ENCODE measurements at regions not wholly inside any gene's neighbourhood (a gene's known extent, or its start where the extent isn't known, plus 50 kb on each side); places are given as distances from the start of the nearest gene placed in this dataset.

DNA sequence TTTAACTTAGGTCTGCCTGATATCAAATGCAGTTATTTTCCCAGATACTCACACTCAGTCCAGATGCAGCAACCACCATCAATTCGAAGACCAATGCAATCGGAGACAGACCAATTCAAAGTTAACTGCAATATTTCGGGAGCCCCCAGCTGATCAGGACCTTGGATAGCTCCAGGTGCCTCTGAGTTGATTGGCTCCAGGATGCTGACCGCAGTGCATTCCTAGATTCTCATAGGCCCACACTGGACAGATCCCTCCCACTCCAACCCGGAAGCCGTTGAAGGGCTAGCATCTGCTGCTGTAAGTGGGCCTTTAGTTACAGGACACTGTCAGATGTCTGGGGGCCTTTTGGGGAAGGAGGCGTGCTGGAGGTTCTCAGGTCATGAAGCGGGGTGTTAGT lies 89.5 kb upstream of the ATP2B2 start (continued):
- TF ChIP-seq IKZF5 (CRISPR knock-in tag; IDR thresholded peaks at IDR 0.05) (0 out of 2 replicates have a peak, but pooled peaks have one; percentile 24), KLF16 (CRISPR knock-in tag; IDR thresholded peaks at IDR 0.05) (0 out of 4 replicates have a peak, but pooled peaks of 1 of the 2 experiments have one; percentile 52), ZMAT3 (CRISPR knock-in tag; conservative IDR thresholded peaks at IDR 0.05) (no peak), PPARG (CRISPR knock-in tag; conservative IDR thresholded peaks at IDR 0.05) (0 out of 2 replicates have a peak, but pooled peaks have one; percentile 37), SP140L (CRISPR knock-in tag; IDR thresholded peaks at IDR 0.05; ENCODE audit: borderline replicate concordance) (no peak), ZNF570 (CRISPR knock-in tag; IDR thresholded peaks at IDR 0.05; ENCODE audit: borderline replicate concordance) (no peak), IRF2 (CRISPR knock-in tag; IDR thresholded peaks at IDR 0.05) (0 out of 2 replicates have a peak, but pooled peaks have one; percentile 27), WIZ (CRISPR knock-in tag; IDR thresholded peaks at IDR 0.05) (peak; percentile 91; the same call in 1 of the 2 replicates), TBL1XR1 (IDR thresholded peaks at IDR 0.05; ENCODE audit: borderline replicate concordance, low read length, partially characterized antibody) (no peak), GATA4 (IDR thresholded peaks at IDR 0.05; ENCODE audit: borderline replicate concordance, low read depth) (no peak), ZBTB10 (CRISPR knock-in tag; IDR thresholded peaks at IDR 0.05; ENCODE audit: borderline replicate concordance) (no peak), ZNF781 (CRISPR knock-in tag; IDR thresholded peaks at IDR 0.05; ENCODE audit: borderline replicate concordance, not compliant biosample characterization) (peak; percentile 59), POGK (CRISPR knock-in tag; conservative IDR thresholded peaks at IDR 0.05) (no peak), SMAD9 (CRISPR knock-in tag; IDR thresholded peaks at IDR 0.05) (peak; percentile 81; the same call in 1 of the 2 replicates), ATF3 (CRISPR knock-in tag; IDR thresholded peaks at IDR 0.05) (0 out of 2 replicates have a peak, but pooled peaks have one; percentile 30), CREB1 (IDR thresholded peaks at IDR 0.05) (no peak), CREB1 (CRISPR knock-in tag; IDR thresholded peaks at IDR 0.05) (peak; percentile 38; the same call in 1 of the 2 replicates), ZNF33B (CRISPR knock-in tag; IDR thresholded peaks at IDR 0.05) (no peak)
- TF ChIP-seq, protein P1, sequence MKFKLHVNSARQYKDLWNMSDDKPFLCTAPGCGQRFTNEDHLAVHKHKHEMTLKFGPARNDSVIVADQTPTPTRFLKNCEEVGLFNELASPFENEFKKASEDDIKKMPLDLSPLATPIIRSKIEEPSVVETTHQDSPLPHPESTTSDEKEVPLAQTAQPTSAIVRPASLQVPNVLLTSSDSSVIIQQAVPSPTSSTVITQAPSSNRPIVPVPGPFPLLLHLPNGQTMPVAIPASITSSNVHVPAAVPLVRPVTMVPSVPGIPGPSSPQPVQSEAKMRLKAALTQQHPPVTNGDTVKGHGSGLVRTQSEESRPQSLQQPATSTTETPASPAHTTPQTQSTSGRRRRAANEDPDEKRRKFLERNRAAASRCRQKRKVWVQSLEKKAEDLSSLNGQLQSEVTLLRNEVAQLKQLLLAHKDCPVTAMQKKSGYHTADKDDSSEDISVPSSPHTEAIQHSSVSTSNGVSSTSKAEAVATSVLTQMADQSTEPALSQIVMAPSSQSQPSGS (CRISPR knock-in tag; IDR thresholded peaks at IDR 0.05): no peak
- TF ChIP-seq, protein P2, sequence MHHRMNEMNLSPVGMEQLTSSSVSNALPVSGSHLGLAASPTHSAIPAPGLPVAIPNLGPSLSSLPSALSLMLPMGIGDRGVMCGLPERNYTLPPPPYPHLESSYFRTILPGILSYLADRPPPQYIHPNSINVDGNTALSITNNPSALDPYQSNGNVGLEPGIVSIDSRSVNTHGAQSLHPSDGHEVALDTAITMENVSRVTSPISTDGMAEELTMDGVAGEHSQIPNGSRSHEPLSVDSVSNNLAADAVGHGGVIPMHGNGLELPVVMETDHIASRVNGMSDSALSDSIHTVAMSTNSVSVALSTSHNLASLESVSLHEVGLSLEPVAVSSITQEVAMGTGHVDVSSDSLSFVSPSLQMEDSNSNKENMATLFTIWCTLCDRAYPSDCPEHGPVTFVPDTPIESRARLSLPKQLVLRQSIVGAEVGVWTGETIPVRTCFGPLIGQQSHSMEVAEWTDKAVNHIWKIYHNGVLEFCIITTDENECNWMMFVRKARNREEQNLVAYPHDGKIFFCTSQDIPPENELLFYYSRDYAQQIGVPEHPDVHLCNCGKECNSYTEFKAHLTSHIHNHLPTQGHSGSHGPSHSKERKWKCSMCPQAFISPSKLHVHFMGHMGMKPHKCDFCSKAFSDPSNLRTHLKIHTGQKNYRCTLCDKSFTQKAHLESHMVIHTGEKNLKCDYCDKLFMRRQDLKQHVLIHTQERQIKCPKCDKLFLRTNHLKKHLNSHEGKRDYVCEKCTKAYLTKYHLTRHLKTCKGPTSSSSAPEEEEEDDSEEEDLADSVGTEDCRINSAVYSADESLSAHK (CRISPR knock-in tag; IDR thresholded peaks at IDR 0.05; ENCODE audit: borderline replicate concordance): 0 out of 2 replicates have a peak, but pooled peaks have one; percentile 57

Measured in HepG2 (cell line).